ENCODE measurements at regions not wholly inside any gene's neighbourhood (a gene's known extent, or its start where the extent isn't known, plus 50 kb on each side); places are given as distances from the start of the nearest gene placed in this dataset.
"Not testable (repeated sequence)": the region's sequence is repeated elsewhere in the genome, so short reads cannot be mapped to it uniquely, and the experiment has no call there.

GRCh38 chr3:118775021-118775420, 259.6 kb downstream of the IGSF11 start:
- intact Hi-C loops (cut with DNase I): no loop called here
- no peak for DNase-seq (ENCODE audit: low spot score)

DNA sequence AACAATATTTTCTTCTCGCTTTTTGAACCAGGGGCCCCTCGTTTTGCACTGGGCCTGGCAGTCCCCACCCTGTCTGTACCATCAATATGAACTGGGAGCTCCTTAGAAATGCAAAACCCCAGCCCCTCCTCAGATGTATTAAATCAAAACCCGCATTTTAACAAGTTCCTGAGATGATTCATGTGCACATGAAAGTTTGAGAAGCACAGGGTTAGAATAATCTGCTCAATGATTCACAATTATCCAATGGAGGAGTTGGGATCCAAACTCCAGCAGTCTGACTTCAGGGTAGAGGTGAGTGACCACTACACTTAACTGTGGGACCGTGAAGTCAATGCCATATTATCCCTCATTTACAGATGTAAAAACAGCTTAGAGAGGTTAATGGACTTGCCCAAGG, 256.4 kb downstream of the IGSF11 start:
- intact Hi-C loops (cut with DNase I): no loop called here
- DNase-seq (ENCODE audit: low spot score): no peak

GRCh38 chr3:118781232-118781631, 253.4 kb downstream of the IGSF11 start:
- DNase-seq (ENCODE audit: low spot score): no peak
- intact Hi-C loops (cut with DNase I): no loop called here

DNA sequence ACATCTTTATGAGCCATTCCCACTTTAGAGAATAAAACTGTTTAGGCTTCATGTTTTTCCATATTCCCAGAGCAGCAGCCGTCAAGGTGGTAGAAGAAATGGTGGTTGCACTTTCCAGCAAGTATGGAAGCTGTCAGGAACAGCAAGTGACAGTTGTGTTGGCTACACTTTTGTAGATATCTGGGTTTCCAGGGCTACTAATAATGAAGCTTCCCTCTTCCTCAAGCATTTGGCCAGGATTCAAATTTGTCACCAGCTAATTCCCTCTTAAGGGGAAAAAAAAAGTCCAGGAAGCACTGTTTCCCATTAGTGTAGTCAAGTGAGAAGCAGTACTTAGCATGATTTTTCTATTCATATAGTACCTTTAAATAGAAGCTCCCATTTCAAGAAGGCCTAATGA, 252.8 kb downstream of the IGSF11 start:
- intact Hi-C loops (cut with DNase I): no loop called here
- DNase-seq (ENCODE audit: low spot score): no peak

- intact Hi-C loops (cut with DNase I): no loop called here
- no peak for DNase-seq (ENCODE audit: low spot score)
These were observed 251.9 kb downstream of the IGSF11 start for GRCh38 chr3:118782755-118783202.

- DNase-seq (ENCODE audit: low spot score): no peak
- intact Hi-C loops (cut with DNase I): no loop called here
These were observed 249.2 kb downstream of the IGSF11 start for GRCh38 chr3:118785415-118785814.

- no peak for DNase-seq (ENCODE audit: low spot score)
- intact Hi-C loops (cut with DNase I): no loop called here
These were observed 243.4 kb downstream of the IGSF11 start for GRCh38 chr3:118791246-118791645.

DNA sequence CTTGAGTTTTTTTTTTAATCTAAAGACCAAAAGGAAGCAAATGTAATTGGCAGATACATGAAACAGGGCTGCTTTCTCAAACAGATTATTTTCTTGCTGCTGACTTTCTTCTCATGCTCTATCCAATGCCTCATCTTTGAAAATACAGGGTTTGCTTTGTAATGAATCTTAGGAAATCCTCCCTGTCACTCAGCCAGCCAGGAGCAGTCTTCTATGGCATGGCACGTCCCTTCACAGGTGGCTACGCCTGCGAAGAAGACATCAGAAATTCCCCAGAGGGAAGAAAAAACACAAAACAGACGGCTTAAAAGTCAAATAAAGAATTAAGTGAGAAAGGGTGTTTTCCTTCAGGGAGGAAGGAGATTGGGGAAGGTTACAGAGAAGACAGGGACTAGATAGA, 242.5 kb downstream of the IGSF11 start:
- DNase-seq (ENCODE audit: low spot score): no peak
- intact Hi-C loops (cut with DNase I): no loop called here

- no peak for DNase-seq (ENCODE audit: low spot score)
- intact Hi-C loops (cut with DNase I): no loop called here
These were observed 241.5 kb downstream of the IGSF11 start for GRCh38 chr3:118793176-118793575.

DNA sequence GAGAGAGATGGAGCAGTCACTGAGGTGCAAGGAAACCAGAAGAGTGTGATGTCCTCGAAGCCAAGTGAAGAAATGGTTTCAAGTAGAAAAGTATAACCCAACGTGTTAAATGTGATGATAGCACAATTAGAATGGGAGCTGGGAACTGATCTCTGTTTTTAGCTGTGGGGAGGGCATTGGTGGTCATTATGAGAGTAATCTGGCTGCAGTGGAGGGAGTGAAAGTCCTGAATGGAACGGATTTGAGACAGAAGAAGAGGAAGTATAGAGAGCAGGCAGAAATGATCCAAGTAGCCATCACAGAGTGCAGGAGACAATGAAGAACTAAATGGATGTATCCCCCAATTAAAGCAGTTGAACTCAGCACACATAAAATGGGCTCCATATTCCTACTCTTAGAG, 235.3 kb downstream of the IGSF11 start:
- DNase-seq (ENCODE audit: low spot score): no peak
- intact Hi-C loops (cut with DNase I): no loop called here

- DNase-seq (ENCODE audit: low spot score): peak; percentile 79
- intact Hi-C loops (cut with DNase I): no loop called here
These were observed 232.7 kb downstream of the IGSF11 start for GRCh38 chr3:118801899-118802298.

GRCh38 chr3:118802325-118803095, 232.1 kb downstream of the IGSF11 start:
- intact Hi-C loops (cut with DNase I): no loop called here
- DNase-seq (ENCODE audit: low spot score): no peak

DNA sequence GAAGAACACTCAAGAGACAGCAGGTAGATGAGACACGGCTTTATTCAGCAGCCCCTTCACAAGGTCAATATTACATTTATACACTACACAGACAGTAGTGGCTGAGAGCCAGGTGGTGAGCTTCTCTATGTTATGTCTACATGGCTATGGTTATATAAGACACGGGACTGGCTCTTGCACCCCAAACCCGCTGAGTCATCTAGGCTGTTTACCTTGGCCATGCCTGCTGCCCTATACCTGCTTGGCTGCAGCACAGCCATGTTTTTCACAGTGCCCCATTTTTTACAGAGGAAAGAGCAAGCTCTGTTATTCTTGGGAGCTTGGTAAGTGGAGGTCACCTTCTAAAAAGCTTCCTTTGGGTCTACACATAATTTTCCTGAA, 231.6 kb downstream of the IGSF11 start:
- intact Hi-C loops (cut with DNase I): no loop called here

GRCh38 chr3:118805007-118805406, 229.6 kb downstream of the IGSF11 start:
- intact Hi-C loops (cut with DNase I): no loop called here

More for the DNA sequence above, 231.6 kb downstream of the IGSF11 start:
- DNase-seq (ENCODE audit: low spot score): no peak

DNA sequence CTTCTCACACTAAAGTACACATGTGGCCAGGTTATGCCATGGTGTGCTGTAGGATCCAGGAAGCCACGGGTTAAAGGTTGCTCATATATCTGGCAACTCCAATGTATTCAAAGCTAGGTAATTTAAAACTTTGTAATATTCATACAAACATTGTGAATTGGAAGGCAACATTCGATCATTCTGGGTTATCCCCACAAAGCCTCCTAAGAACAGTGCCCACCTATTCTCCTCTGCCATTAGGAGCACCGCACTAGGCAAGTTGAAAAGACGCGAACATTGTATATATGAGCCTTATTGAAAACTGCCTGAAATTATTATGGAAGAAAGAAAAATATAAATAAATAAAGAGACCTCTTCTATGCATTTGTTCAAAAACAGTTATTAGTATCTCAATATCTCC, 228.2 kb downstream of the IGSF11 start:
- intact Hi-C loops (cut with DNase I): no loop called here
- DNase-seq (ENCODE audit: low spot score): no peak

More at GRCh38 chr3:118805007-118805406, 229.6 kb downstream of the IGSF11 start:
- no peak for DNase-seq (ENCODE audit: low spot score)

GRCh38 chr3:118807349-118807748, 227.3 kb downstream of the IGSF11 start:
- intact Hi-C loops (cut with DNase I); DNase-seq (ENCODE audit: low spot score): not testable (repeated sequence)

DNA sequence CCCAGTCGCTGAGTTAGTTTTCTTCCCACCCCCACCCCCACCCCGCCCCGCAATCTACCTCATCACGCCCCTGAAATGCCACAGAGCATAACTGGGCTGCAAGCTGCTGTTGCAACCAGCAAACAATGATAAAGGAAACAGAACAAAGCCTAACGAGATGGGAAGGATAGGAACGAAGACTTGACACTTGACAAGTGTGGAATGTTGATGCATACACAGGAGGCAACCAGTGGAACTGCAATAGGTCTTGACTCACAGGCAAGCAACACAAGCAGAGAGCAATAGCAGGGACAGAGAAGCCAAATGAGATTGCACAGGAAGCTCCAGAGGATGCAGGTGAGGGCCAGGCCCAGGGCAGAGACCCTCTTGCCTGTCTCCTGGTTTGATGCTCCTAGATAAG, 225.9 kb downstream of the IGSF11 start:
- no peak for DNase-seq (ENCODE audit: low spot score)
- intact Hi-C loops (cut with DNase I): no loop called here

GRCh38 chr3:118809696-118810498, 224.7 kb downstream of the IGSF11 start:
- intact Hi-C loops (cut with DNase I): no loop called here
- no peak for DNase-seq (ENCODE audit: low spot score)

DNA sequence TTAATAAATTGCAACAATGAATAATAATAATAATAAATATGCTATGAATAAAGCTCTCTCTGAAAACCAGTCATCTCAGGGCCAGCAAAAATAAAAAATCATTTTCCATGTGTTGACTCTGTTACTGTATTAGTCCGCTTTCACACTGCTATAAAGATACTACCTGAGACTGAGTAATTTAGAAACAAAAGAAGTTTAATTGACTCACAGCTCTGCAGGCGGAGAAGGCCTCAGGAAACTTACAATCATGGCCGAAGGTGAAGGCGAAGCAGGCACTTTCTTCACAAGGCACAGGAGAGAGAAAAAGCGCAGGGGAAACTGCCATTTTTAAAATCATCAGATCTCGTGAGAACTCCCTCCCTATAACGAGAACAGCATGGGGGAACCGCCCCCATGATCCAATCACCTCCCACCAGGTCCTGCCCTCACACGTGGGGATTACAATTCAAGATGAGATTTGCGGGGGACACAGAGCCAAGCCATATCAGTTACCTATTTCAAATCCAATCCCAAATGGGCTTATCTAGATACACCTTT, 224.1 kb downstream of the IGSF11 start:
- intact Hi-C loops (cut with DNase I): no loop called here
- DNase-seq (ENCODE audit: low spot score): no peak

- no peak for DNase-seq (ENCODE audit: low spot score)
- intact Hi-C loops (cut with DNase I): no loop called here
These were observed 223.4 kb downstream of the IGSF11 start for GRCh38 chr3:118811236-118811732.

DNA sequence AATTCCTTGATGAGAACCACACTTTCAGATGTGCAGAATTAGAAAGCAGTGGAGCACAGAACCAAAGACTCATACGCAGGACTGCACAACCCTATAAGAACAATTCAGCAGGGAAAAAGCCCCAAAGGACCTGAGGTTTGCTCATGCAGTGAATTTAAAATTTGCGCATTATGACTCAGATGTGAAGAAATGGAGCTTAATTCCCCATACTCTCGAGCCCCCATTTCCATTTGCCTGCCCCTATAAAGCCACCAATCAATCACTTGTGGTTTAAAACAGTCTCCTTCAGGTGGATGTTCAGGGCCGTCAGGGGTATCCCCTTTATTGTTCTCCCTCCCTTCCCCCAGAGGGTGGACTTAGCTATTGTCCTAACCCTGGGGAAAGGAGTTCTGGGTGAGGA, 221.2 kb downstream of the IGSF11 start:
- DNase-seq (ENCODE audit: low spot score): no peak
- intact Hi-C loops (cut with DNase I): no loop called here

Measured in cardiac septum (tissue), 1 donor.